HUES48 (cell line): ENCODE measurements at regions not wholly inside any gene's neighbourhood (a gene's known extent, or its start where the extent isn't known, plus 50 kb on each side); places are given as distances from the start of the nearest gene placed in this dataset.
"Not testable (repeated sequence)": the region's sequence is repeated elsewhere in the genome, so short reads cannot be mapped to it uniquely, and the experiment has no call there.

Source experiments
- H3K27ac ChIP-seq: one replicate; pipeline ENCODE4 v1.7.0; 2013; ENCODE audit warnings: low read depth, low read length, inconsistent platforms
- H3K27me3 ChIP-seq: 2 replicates; pipeline ENCODE4 v1.6.1; 2013; ENCODE audit warnings: mild to moderate bottlenecking, low read length; ENCODE audit not compliant: control insufficient read depth, insufficient read depth
- H3K36me3 ChIP-seq: 2 replicates; pipeline ENCODE4 v1.6.1; 2013; ENCODE audit warnings: low read length; ENCODE audit not compliant: control insufficient read depth, insufficient read depth
- H3K4me1 ChIP-seq: 2 replicates; pipeline ENCODE4 v1.6.1; 2013; ENCODE audit warnings: mild to moderate bottlenecking, low read length; ENCODE audit not compliant: control insufficient read depth, insufficient read depth
- H3K4me3 ChIP-seq: 2 replicates; pipeline ENCODE4 v1.5.1; 2013; ENCODE audit warnings: mild to moderate bottlenecking, low read depth, low read length
- H3K9ac ChIP-seq: 2 replicates; pipeline ENCODE4 v1.6.1; 2013; ENCODE audit warnings: mild to moderate bottlenecking, low read depth, low read length, moderate library complexity
- H3K9me3 ChIP-seq: 2 replicates; pipeline ENCODE4 v1.6.1; 2013; ENCODE audit warnings: low read length; ENCODE audit not compliant: control insufficient read depth, insufficient read depth

- H3K4me1 ChIP-seq = no peaks in the 10 kb centered on the region
- no peaks in the 10 kb centered on the region for H3K36me3 ChIP-seq
- no peak overlapping the region for H3K9ac ChIP-seq
- H3K9me3 ChIP-seq = no peaks in the 10 kb centered on the region
- no peak overlapping the region for H3K4me3 ChIP-seq
- H3K27ac ChIP-seq = no peak overlapping the region
- no peaks in the 10 kb centered on the region for H3K27me3 ChIP-seq
Measured at GRCh38 chr7:46756256-46756655, 825.7 kb downstream of the TNS3 start.

DNA sequence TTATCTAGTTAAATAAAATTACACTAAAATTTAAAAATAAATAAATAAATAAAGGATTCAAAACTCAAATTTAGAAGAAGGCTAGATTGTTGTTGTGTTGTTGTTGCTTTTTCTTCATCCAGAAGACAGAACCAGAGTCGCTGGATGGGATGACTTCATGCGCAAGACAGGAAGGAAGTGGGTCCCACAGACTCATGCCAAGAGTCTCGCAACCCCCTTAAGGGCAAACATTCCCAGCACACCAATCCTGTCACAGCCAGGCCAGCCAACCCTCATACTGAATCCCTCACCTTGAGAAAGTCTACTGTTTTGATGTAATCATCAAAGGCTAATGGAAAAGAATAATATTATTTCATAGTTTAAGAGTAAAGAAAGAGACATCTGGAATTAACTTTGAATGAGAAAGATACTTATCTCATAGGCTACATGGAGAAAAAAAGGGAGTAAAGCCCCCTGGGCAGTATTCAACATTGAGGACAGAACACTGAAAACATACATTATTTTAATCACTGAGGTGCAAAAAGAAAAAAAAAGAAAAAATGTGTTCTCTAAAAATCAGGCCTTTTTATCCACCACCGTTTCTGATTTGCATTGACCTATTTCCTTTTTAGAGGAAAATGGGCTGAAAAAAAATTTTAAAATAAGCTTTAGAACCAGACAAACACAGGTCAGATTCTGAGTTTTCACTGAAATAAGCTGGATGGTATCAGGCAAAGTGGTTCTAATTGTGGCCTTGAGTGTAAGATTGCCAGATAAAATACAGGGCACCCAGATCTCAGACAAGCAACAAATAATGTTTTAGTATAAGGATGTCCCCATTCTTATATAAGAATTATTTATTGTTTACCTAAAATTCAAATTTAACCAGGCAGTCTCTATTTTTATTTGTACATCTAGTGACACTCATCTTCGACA, 826.5 kb downstream of the TNS3 start:
- no peak overlapping the region for H3K27ac ChIP-seq
- no peaks in the 10 kb centered on the region for H3K4me1 ChIP-seq
- no peak overlapping the region for H3K4me3 ChIP-seq
- H3K9me3 ChIP-seq = no peaks in the 10 kb centered on the region
- no peaks in the 10 kb centered on the region for H3K36me3 ChIP-seq
- no peak overlapping the region for H3K9ac ChIP-seq
- H3K27me3 ChIP-seq = no peaks in the 10 kb centered on the region

DNA sequence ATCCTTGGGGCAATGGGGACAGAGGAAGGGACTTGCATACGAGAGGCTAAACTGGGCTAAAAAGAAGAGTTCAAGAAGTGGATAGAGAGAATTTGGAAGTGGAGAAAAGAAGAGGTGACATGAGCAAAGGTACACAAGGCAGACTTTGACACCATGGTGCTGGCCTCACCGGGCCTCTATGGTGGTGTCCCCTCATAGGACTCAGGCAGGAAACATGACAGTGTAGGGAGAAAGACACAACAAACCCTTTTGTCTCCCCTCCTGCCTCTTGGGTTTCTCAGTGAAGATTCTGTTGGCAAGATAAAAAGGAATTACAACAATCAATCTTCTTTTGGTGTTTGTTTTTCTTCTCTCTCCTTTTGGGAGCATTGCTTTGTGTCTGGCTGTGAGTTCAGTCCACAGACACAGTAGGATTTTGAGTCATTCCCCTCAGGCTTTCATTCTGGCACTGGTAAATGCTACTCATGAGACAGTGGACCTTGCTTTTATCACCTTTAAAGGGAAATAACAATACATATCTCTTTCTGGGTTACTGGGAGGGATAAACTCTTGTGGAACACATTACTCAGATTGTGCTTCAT, 827.7 kb downstream of the TNS3 start:
- Histone ChIP-seq H3K9me3 (no peaks in the 10 kb centered on the region), H3K27me3 (no peaks in the 10 kb centered on the region), H3K4me3 (no peak overlapping the region), H3K36me3 (no peaks in the 10 kb centered on the region), H3K9ac (no peak overlapping the region), H3K4me1 (no peaks in the 10 kb centered on the region), H3K27ac (no peak overlapping the region)

- H3K9ac ChIP-seq = no peak overlapping the region
- H3K4me3 ChIP-seq = no peak overlapping the region
Measured at GRCh38 chr7:46753662-46754061, 828.2 kb downstream of the TNS3 start.

DNA sequence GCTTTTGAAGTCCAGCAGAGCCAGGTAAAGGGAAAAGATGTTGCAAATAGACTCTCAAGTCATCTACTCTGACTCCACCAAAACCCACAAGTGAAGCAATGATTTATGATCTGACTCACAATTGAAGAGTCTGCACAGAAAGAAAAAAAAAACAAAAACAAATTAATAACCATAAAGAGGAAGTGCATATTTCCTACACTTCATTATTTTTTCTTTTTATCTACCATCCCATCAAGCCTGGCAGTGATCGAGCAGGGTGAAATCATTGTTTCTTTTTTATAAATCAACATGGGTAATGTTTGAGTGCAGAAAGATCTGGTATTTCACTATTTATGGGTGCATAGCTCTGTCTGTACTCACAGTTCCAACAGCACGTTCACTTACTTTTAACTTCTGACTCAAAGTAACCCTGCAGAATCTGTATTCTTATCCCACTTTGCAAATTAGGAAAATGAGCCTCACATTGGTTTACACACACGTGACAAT, 829.0 kb downstream of the TNS3 start:
- Histone ChIP-seq H3K36me3 (no peaks in the 10 kb centered on the region), H3K4me1 (no peaks in the 10 kb centered on the region), H3K27ac (no peak overlapping the region), H3K27me3 (no peaks in the 10 kb centered on the region), H3K9me3 (no peaks in the 10 kb centered on the region), H3K4me3 (no peak overlapping the region), H3K9ac (no peak overlapping the region)

More at GRCh38 chr7:46753662-46754061, 828.2 kb downstream of the TNS3 start:
- Histone ChIP-seq H3K36me3 (no peaks in the 10 kb centered on the region), H3K27me3 (no peaks in the 10 kb centered on the region), H3K9me3 (no peaks in the 10 kb centered on the region), H3K27ac (no peak overlapping the region), H3K4me1 (no peaks in the 10 kb centered on the region)

DNA sequence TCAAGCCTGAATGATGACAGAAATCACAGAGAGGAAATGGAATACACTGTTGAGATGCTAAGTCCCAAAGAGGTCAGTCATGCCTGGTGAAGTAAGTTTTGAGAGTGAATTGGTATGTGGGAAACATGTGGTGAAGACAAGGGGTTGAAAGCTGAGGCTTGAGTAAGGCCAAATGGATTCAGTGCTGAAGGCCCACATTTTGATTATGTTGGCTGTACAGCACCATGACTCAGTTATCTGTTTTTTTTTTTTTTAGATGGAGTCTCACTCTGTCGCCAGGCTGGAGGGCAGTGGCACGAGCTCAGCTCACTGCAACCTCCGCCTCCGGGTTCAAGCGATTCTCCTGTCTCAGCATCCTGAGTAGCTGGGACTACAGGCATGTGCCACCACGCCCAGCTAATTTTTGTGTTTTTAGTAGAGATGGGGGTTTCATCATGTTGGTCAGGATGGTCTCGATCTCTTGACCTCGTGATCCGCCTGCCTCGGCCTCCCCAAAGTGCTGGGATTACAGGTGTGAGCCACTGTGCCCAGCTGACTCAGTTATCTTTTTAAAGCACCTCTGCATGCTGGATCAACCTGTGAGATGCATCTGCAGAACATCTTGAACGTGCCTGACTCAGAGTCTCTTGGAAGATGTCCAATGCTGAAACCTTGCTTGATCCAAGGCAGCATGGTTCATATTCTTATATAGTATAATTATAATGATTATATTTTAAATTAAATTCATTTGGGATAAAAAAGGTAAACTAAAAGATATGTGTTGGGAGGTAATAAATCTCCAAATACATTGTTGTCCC, 829.8 kb downstream of the TNS3 start:
- not testable (repeated sequence) for H3K27ac ChIP-seq, H3K36me3 ChIP-seq, H3K27me3 ChIP-seq, H3K9me3 ChIP-seq, H3K4me1 ChIP-seq, H3K4me3 ChIP-seq, H3K9ac ChIP-seq

GRCh38 chr7:46751471-46751870, 830.4 kb upstream of the IGFBP3 start:
- Histone ChIP-seq H3K27me3 (no peaks in the 10 kb centered on the region), H3K9me3 (no peaks in the 10 kb centered on the region), H3K36me3 (no peaks in the 10 kb centered on the region), H3K4me3 (no peak overlapping the region), H3K27ac (no peak overlapping the region), H3K9ac (no peak overlapping the region), H3K4me1 (no peaks in the 10 kb centered on the region)

DNA sequence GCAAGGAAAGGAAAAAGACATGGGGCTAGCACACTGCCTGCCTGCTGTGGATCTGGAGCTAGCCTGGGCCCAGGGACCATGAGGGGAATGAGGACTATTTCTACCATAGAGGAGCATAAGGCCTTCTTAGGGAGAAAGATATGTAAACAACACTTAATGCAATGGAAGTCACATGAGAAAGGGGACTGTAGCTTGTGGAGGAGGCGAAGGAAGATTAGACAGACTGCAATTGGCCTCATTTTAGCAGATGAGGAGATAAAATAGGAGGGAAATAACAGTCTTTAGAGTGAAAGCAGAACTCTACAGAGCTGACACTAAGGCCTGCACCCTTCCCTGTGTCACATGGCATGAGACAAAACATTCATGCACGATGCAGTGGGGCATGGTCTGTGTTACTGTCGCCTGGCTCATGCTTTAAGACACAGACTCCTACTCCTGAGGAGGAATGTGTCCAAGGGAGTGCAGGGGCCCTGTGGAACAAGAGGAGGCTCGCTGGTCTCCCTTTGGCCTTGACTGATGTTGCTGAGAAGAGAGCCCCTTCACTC, 829.3 kb upstream of the IGFBP3 start:
- Histone ChIP-seq H3K9me3 (no peaks in the 10 kb centered on the region), H3K9ac (no peak overlapping the region), H3K27me3 (no peaks in the 10 kb centered on the region)

DNA sequence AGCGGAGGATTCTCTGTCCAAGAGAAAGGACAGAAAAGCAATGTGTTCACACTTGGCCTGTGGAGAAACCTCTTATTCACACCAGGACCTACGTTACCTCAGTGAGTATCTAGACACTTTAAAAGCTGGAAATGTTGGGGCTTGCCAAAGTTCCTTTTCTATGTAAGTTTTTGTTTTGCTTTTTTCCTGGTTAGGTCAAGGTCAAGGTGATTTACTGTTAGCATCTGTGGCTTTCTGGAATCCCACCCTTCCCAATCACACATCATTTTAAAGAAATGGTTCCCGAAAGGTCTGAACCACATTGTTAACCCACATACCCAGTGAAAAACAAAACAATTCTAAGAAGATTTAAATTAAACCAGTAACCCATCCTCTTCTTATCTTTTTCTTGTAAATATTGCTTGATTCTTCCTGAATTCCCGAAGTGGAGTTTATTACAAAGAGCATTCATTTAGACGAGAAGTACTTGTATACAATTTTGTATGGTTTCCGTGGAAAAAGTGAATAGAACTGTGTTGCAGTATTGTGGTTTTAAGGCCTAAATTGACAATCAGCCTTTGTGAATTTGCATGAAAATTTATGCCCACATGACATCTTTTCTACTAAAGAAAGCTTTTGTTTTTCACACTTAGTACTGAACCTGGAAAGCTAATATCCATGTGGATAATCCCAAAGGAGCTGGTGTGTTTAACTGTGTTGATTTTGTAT, 827.0 kb upstream of the IGFBP3 start:
- H3K4me3 ChIP-seq = no peak overlapping the region
- H3K9ac ChIP-seq = no peak overlapping the region
- no peaks in the 10 kb centered on the region for H3K36me3 ChIP-seq
- no peaks in the 10 kb centered on the region for H3K27me3 ChIP-seq
- no peaks in the 10 kb centered on the region for H3K9me3 ChIP-seq
- no peak overlapping the region for H3K27ac ChIP-seq
- H3K4me1 ChIP-seq = no peaks in the 10 kb centered on the region

More for the DNA sequence above, 829.3 kb upstream of the IGFBP3 start:
- Histone ChIP-seq H3K4me3 (no peak overlapping the region), H3K4me1 (no peaks in the 10 kb centered on the region), H3K27ac (no peak overlapping the region), H3K36me3 (no peaks in the 10 kb centered on the region)
